ENCODE measurements at regions not wholly inside any gene's neighbourhood (a gene's known extent, or its start where the extent isn't known, plus 50 kb on each side); places are given as distances from the start of the nearest gene placed in this dataset.
A peak's percentile ranks its signal among the peaks of the same experiment; 100 is the strongest.

DNA sequence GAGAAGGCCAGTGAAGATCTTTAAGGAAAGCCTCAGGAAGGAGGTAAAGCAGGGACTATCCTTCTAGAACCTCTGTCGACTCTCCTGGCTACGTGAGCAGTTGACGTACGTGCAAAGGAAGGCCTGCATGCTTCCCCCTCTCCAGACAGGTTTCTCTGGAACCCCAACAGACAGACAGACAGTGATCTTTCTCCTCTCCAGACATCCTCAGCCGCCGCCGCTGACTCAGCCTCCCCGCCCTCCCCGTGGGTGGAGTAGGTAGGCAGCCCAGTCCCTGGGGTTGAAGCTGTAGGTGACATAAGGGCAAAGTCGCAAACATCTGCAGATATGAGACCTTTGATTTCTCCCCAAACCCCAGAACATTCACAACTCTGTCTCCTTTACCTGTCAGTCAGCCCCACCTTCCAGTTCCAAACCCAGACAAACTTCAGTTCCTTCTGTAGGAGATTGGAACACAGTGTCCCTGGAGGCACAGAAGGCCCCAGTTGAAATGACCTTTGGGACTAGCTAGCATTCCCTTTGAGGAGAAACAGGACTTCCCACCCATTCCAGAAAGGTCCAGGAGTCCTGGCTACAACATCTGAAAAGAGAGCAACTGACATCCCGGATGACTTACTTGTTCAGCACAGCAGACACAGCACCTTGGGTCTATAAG is 146.0 kb upstream of the JUN start (continued):
- TF ChIP-seq, protein P1, sequence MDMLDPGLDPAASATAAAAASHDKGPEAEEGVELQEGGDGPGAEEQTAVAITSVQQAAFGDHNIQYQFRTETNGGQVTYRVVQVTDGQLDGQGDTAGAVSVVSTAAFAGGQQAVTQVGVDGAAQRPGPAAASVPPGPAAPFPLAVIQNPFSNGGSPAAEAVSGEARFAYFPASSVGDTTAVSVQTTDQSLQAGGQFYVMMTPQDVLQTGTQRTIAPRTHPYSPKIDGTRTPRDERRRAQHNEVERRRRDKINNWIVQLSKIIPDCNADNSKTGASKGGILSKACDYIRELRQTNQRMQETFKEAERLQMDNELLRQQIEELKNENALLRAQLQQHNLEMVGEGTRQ (CRISPR knock-in tag; IDR thresholded peaks at IDR 0.05) = no peak
- TF ChIP-seq EP300 (IDR thresholded peaks at IDR 0.05; ENCODE audit: low read length) (0 out of 2 replicates have a peak, but pooled peaks have one; percentile 14), MAZ (CRISPR knock-in tag; conservative IDR thresholded peaks at IDR 0.05 in 1 of 2, IDR thresholded peaks at IDR 0.05 in 1 of 2) (peak in 1 of 2 experiments; percentile 34; a peak in 1 of 4 replicates), TAL1 (IDR thresholded peaks at IDR 0.05) (no peak), RCOR1 (IDR thresholded peaks at IDR 0.05; ENCODE audit: borderline replicate concordance in 1 of 2, low read depth in 2 of 2, low read length in 2 of 2) (peak in 1 of 2 experiments; percentile 65; a peak in 1 of 4 replicates), SMAD2 (IDR thresholded peaks at IDR 0.05; ENCODE audit: low read depth, low read length) (no peak), PTTG1 (tag; IDR thresholded peaks at IDR 0.05; ENCODE audit: low read depth) (no peak), GATAD2B (IDR thresholded peaks at IDR 0.05; ENCODE audit: borderline replicate concordance) (no peak), SMARCE1 (IDR thresholded peaks at IDR 0.05) (peak; percentile 52; the same call in 1 of the 2 replicates), ZNF583 (CRISPR knock-in tag; IDR thresholded peaks at IDR 0.05) (no peak), HDAC1 (IDR thresholded peaks at IDR 0.05) (no peak), RAD21 (CRISPR knock-in tag; conservative IDR thresholded peaks at IDR 0.05 in 1 of 2, IDR thresholded peaks at IDR 0.05 in 1 of 2) (peak in 1 of 2 experiments; percentile 15; a peak in 1 of 4 replicates), TBL1XR1 (IDR thresholded peaks at IDR 0.05; ENCODE audit: low read length in 2 of 2) (0 out of 4 replicates have a peak, but pooled peaks of 1 of the 2 experiments have one; percentile 31), MTA2 (IDR thresholded peaks at IDR 0.05; ENCODE audit: low read depth) (no peak), SMAD4 (CRISPR knock-in tag; conservative IDR thresholded peaks at IDR 0.05) (peak; percentile 97), ZNF695 (CRISPR knock-in tag; IDR thresholded peaks at IDR 0.05) (no peak), BACH1 (tag; IDR thresholded peaks at IDR 0.05) (no peak), GATA2 (CRISPR knock-in tag; IDR thresholded peaks at IDR 0.05) (0 out of 2 replicates have a peak, but pooled peaks have one; percentile 21), PRMT5 (CRISPR knock-in tag; IDR thresholded peaks at IDR 0.05) (no peak), ZC3H11A (IDR thresholded peaks at IDR 0.05; ENCODE audit: low read depth, low read length) (no peak)
- TF ChIP-seq, protein P2, sequence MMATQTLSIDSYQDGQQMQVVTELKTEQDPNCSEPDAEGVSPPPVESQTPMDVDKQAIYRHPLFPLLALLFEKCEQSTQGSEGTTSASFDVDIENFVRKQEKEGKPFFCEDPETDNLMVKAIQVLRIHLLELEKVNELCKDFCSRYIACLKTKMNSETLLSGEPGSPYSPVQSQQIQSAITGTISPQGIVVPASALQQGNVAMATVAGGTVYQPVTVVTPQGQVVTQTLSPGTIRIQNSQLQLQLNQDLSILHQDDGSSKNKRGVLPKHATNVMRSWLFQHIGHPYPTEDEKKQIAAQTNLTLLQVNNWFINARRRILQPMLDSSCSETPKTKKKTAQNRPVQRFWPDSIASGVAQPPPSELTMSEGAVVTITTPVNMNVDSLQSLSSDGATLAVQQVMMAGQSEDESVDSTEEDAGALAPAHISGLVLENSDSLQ (IDR thresholded peaks at IDR 0.05) = peak; percentile 34; the same call in 1 of the 2 replicates
- TF ChIP-seq, protein P3, sequence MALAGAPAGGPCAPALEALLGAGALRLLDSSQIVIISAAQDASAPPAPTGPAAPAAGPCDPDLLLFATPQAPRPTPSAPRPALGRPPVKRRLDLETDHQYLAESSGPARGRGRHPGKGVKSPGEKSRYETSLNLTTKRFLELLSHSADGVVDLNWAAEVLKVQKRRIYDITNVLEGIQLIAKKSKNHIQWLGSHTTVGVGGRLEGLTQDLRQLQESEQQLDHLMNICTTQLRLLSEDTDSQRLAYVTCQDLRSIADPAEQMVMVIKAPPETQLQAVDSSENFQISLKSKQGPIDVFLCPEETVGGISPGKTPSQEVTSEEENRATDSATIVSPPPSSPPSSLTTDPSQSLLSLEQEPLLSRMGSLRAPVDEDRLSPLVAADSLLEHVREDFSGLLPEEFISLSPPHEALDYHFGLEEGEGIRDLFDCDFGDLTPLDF (CRISPR knock-in tag; IDR thresholded peaks at IDR 0.05) = no peak
- TF ChIP-seq, protein P4, sequence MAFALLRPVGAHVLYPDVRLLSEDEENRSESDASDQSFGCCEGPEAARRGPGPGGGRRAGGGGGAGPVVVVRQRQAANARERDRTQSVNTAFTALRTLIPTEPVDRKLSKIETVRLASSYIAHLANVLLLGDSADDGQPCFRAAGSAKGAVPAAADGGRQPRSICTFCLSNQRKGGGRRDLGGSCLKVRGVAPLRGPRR (CRISPR knock-in tag; IDR thresholded peaks at IDR 0.05) = no peak
- TF ChIP-seq, protein P5, sequence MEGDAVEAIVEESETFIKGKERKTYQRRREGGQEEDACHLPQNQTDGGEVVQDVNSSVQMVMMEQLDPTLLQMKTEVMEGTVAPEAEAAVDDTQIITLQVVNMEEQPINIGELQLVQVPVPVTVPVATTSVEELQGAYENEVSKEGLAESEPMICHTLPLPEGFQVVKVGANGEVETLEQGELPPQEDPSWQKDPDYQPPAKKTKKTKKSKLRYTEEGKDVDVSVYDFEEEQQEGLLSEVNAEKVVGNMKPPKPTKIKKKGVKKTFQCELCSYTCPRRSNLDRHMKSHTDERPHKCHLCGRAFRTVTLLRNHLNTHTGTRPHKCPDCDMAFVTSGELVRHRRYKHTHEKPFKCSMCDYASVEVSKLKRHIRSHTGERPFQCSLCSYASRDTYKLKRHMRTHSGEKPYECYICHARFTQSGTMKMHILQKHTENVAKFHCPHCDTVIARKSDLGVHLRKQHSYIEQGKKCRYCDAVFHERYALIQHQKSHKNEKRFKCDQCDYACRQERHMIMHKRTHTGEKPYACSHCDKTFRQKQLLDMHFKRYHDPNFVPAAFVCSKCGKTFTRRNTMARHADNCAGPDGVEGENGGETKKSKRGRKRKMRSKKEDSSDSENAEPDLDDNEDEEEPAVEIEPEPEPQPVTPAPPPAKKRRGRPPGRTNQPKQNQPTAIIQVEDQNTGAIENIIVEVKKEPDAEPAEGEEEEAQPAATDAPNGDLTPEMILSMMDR (IDR thresholded peaks at IDR 0.05 in 2 of 3, conservative IDR thresholded peaks at IDR 0.05 in 1 of 3; ENCODE audit: insufficient read depth in 2 of 3, low read depth in 1 of 3, low read length in 3 of 3) = no peak
